ENCODE measurements at regions not wholly inside any gene's neighbourhood (a gene's known extent, or its start where the extent isn't known, plus 50 kb on each side); places are given as distances from the start of the nearest gene placed in this dataset.
"Not testable (repeated sequence)": the region's sequence is repeated elsewhere in the genome, so short reads cannot be mapped to it uniquely, and the experiment has no call there.

GRCh38 chr4:105061731-105062130 is 84.9 kb upstream of the TET2 start:
- DNase-seq (ENCODE audit: low read depth in 4 of 6, low spot score in 6 of 6): peak in 1 of 6 donors; percentile 67
- no CpG with 5 or more reads among the region's 1 CpG for WGBS (ENCODE audit: insufficient coverage)
- Histone ChIP-seq H3K9me3 (ENCODE audit: control insufficient read depth, insufficient read depth, low read length) (no peaks in the 10 kb centered on the region), H3K4me3 (ENCODE audit: low read depth, low read length) (no peak overlapping the region), H3K27me3 (ENCODE audit: control insufficient read depth, insufficient read depth, low read length) (no peaks in the 10 kb centered on the region), H3K4me1 (ENCODE audit: control insufficient read depth, insufficient read depth, low read length) (no peaks in the 10 kb centered on the region), H3K27ac (ENCODE audit: low read depth, low read length) (no peak overlapping the region), H3K36me3 (ENCODE audit: control insufficient read depth, insufficient read depth, low read length) (no peaks in the 10 kb centered on the region)

GRCh38 chr4:105066401-105066800 is 80.3 kb upstream of the TET2 start:
- H3K27ac ChIP-seq (ENCODE audit: low read depth, low read length): no peak overlapping the region
- no peaks in the 10 kb centered on the region for H3K4me1 ChIP-seq (ENCODE audit: control insufficient read depth, insufficient read depth, low read length)
- H3K9me3 ChIP-seq (ENCODE audit: control insufficient read depth, insufficient read depth, low read length): no peaks in the 10 kb centered on the region
- DNase-seq (ENCODE audit: low read depth in 4 of 6, low spot score in 6 of 6): no peak
- no peak overlapping the region for H3K4me3 ChIP-seq (ENCODE audit: low read depth, low read length)
- no peaks in the 10 kb centered on the region for H3K36me3 ChIP-seq (ENCODE audit: control insufficient read depth, insufficient read depth, low read length)
- no peaks in the 10 kb centered on the region for H3K27me3 ChIP-seq (ENCODE audit: control insufficient read depth, insufficient read depth, low read length)

GRCh38 chr4:105067431-105067830 is 79.2 kb upstream of the TET2 start:
- Histone ChIP-seq H3K9me3 (ENCODE audit: control insufficient read depth, insufficient read depth, low read length) (no peaks in the 10 kb centered on the region), H3K4me1 (ENCODE audit: control insufficient read depth, insufficient read depth, low read length) (no peaks in the 10 kb centered on the region), H3K4me3 (ENCODE audit: low read depth, low read length) (no peak overlapping the region), H3K27me3 (ENCODE audit: control insufficient read depth, insufficient read depth, low read length) (no peaks in the 10 kb centered on the region), H3K27ac (ENCODE audit: low read depth, low read length) (no peak overlapping the region), H3K36me3 (ENCODE audit: control insufficient read depth, insufficient read depth, low read length) (no peaks in the 10 kb centered on the region)
- no peak for DNase-seq (ENCODE audit: low read depth in 4 of 6, low spot score in 6 of 6)
- WGBS (ENCODE audit: insufficient coverage): no CpG with 5 or more reads among the region's 2 CpGs

- no peak overlapping the region for H3K4me3 ChIP-seq (ENCODE audit: low read depth, low read length)
- DNase-seq (ENCODE audit: low read depth in 4 of 6, low spot score in 6 of 6): peak in 2 of 6 donors; percentile 59 to 81
- no peaks in the 10 kb centered on the region for H3K9me3 ChIP-seq (ENCODE audit: control insufficient read depth, insufficient read depth, low read length)
- 18% methylated on average over 2 of the region's 4 CpGs for WGBS (ENCODE audit: insufficient coverage)
- no peak overlapping the region for H3K27ac ChIP-seq (ENCODE audit: low read depth, low read length)
- H3K27me3 ChIP-seq (ENCODE audit: control insufficient read depth, insufficient read depth, low read length): no peaks in the 10 kb centered on the region
- H3K36me3 ChIP-seq (ENCODE audit: control insufficient read depth, insufficient read depth, low read length): no peaks in the 10 kb centered on the region
- no peaks in the 10 kb centered on the region for H3K4me1 ChIP-seq (ENCODE audit: control insufficient read depth, insufficient read depth, low read length)
These were observed 78.7 kb upstream of the TET2 start for GRCh38 chr4:105067946-105068345.

- H3K27ac ChIP-seq (ENCODE audit: low read depth, low read length): no peak overlapping the region
- H3K4me1 ChIP-seq (ENCODE audit: control insufficient read depth, insufficient read depth, low read length): no peaks in the 10 kb centered on the region
- WGBS (ENCODE audit: insufficient coverage): 45% methylated on average over 2 of the region's 3 CpGs
- no peaks in the 10 kb centered on the region for H3K36me3 ChIP-seq (ENCODE audit: control insufficient read depth, insufficient read depth, low read length)
- H3K27me3 ChIP-seq (ENCODE audit: control insufficient read depth, insufficient read depth, low read length): no peaks in the 10 kb centered on the region
- H3K4me3 ChIP-seq (ENCODE audit: low read depth, low read length): no peak overlapping the region
- DNase-seq (ENCODE audit: low read depth in 4 of 6, low spot score in 6 of 6): peak in 1 of 6 donors; percentile 78
- H3K9me3 ChIP-seq (ENCODE audit: control insufficient read depth, insufficient read depth, low read length): no peaks in the 10 kb centered on the region
These were observed 78.2 kb upstream of the TET2 start for GRCh38 chr4:105068516-105068915.

- H3K4me3 ChIP-seq (ENCODE audit: low read depth, low read length); H3K36me3 ChIP-seq (ENCODE audit: control insufficient read depth, insufficient read depth, low read length); H3K27ac ChIP-seq (ENCODE audit: low read depth, low read length); H3K4me1 ChIP-seq (ENCODE audit: control insufficient read depth, insufficient read depth, low read length); DNase-seq (ENCODE audit: low read depth in 4 of 6, low spot score in 6 of 6); H3K9me3 ChIP-seq (ENCODE audit: control insufficient read depth, insufficient read depth, low read length); H3K27me3 ChIP-seq (ENCODE audit: control insufficient read depth, insufficient read depth, low read length): not testable (repeated sequence)
- 100% methylated on average over 1 of the region's 2 CpGs for WGBS (ENCODE audit: insufficient coverage)
These were observed 74.6 kb upstream of the TET2 start for GRCh38 chr4:105072095-105072494.

GRCh38 chr4:105074097-105074496 is 72.6 kb upstream of the TET2 start:
- no peak for DNase-seq (ENCODE audit: low read depth in 4 of 6, low spot score in 6 of 6)
- Histone ChIP-seq H3K9me3 (ENCODE audit: control insufficient read depth, insufficient read depth, low read length) (no peaks in the 10 kb centered on the region), H3K4me1 (ENCODE audit: control insufficient read depth, insufficient read depth, low read length) (no peaks in the 10 kb centered on the region), H3K4me3 (ENCODE audit: low read depth, low read length) (no peak overlapping the region), H3K27me3 (ENCODE audit: control insufficient read depth, insufficient read depth, low read length) (no peaks in the 10 kb centered on the region), H3K27ac (ENCODE audit: low read depth, low read length) (no peak overlapping the region), H3K36me3 (ENCODE audit: control insufficient read depth, insufficient read depth, low read length) (no peaks in the 10 kb centered on the region)

- no peak overlapping the region for H3K27ac ChIP-seq (ENCODE audit: low read depth, low read length)
- H3K27me3 ChIP-seq (ENCODE audit: control insufficient read depth, insufficient read depth, low read length): no peaks in the 10 kb centered on the region
- H3K9me3 ChIP-seq (ENCODE audit: control insufficient read depth, insufficient read depth, low read length): no peaks in the 10 kb centered on the region
- no peak for DNase-seq (ENCODE audit: low read depth in 4 of 6, low spot score in 6 of 6)
- WGBS (ENCODE audit: insufficient coverage): 62% methylated on average over 1 of the region's 2 CpGs
- no peak overlapping the region for H3K4me3 ChIP-seq (ENCODE audit: low read depth, low read length)
- H3K36me3 ChIP-seq (ENCODE audit: control insufficient read depth, insufficient read depth, low read length): no peaks in the 10 kb centered on the region
- no peaks in the 10 kb centered on the region for H3K4me1 ChIP-seq (ENCODE audit: control insufficient read depth, insufficient read depth, low read length)
These were observed 71.6 kb upstream of the TET2 start for GRCh38 chr4:105075045-105075444.

GRCh38 chr4:105088110-105088879 is 58.4 kb upstream of the TET2 start:
- no CpG with 5 or more reads among the region's 10 CpGs for WGBS (ENCODE audit: insufficient coverage)
- no peaks in the 10 kb centered on the region for H3K4me1 ChIP-seq (ENCODE audit: control insufficient read depth, insufficient read depth, low read length)
- H3K4me3 ChIP-seq (ENCODE audit: low read depth, low read length): no peak overlapping the region
- no peaks in the 10 kb centered on the region for H3K9me3 ChIP-seq (ENCODE audit: control insufficient read depth, insufficient read depth, low read length)
- H3K36me3 ChIP-seq (ENCODE audit: control insufficient read depth, insufficient read depth, low read length): no peaks in the 10 kb centered on the region
- peak in 2 of 6 donors; percentile 73 to 78 for DNase-seq (ENCODE audit: low read depth in 4 of 6, low spot score in 6 of 6)
- H3K27me3 ChIP-seq (ENCODE audit: control insufficient read depth, insufficient read depth, low read length): no peaks in the 10 kb centered on the region
- H3K27ac ChIP-seq (ENCODE audit: low read depth, low read length): no peak overlapping the region

- DNase-seq (ENCODE audit: low read depth in 4 of 6, low spot score in 6 of 6): peak in 1 of 6 donors; percentile 5
- H3K4me3 ChIP-seq (ENCODE audit: low read depth, low read length): no peak overlapping the region
- no CpG with 5 or more reads among the region's 1 CpG for WGBS (ENCODE audit: insufficient coverage)
These were observed 54.3 kb upstream of the TET2 start for GRCh38 chr4:105092356-105092755.

More at GRCh38 chr4:105092356-105092755, 54.3 kb upstream of the TET2 start:
- Histone ChIP-seq H3K4me1 (ENCODE audit: control insufficient read depth, insufficient read depth, low read length) (no peaks in the 10 kb centered on the region), H3K36me3 (ENCODE audit: control insufficient read depth, insufficient read depth, low read length) (no peaks in the 10 kb centered on the region), H3K27ac (ENCODE audit: low read depth, low read length) (no peak overlapping the region), H3K27me3 (ENCODE audit: control insufficient read depth, insufficient read depth, low read length) (no peaks in the 10 kb centered on the region), H3K9me3 (ENCODE audit: control insufficient read depth, insufficient read depth, low read length) (no peaks in the 10 kb centered on the region)
